ENCODE measurements at regions not wholly inside any gene's neighbourhood (a gene's known extent, or its start where the extent isn't known, plus 50 kb on each side); places are given as distances from the start of the nearest gene placed in this dataset.
A peak's percentile ranks its signal among the peaks of the same experiment; 100 is the strongest.
"Not testable (repeated sequence)": the region's sequence is repeated elsewhere in the genome, so short reads cannot be mapped to it uniquely, and the experiment has no call there.

GRCh38 chr1:149708192-149708853 is 74.2 kb upstream of the FCGR1A start:
- not testable (repeated sequence) for H3K4me1 ChIP-seq (ENCODE audit: low read length); H3K9me3 ChIP-seq (replicated peaks; ENCODE audit: insufficient read depth, low read length); H3K4me3 ChIP-seq (ENCODE audit: low read length); H2AFZ ChIP-seq (ENCODE audit: low read length); H4K20me1 ChIP-seq (ENCODE audit: insufficient read depth, low read length); H3K4me2 ChIP-seq (ENCODE audit: low read depth, low read length); H3K27ac ChIP-seq (ENCODE audit: low read length); H3K27me3 ChIP-seq (replicated peaks; ENCODE audit: insufficient read depth, low read length); H3K9me2 ChIP-seq (replicated peaks; ENCODE audit: insufficient read depth, low read length); H3K79me2 ChIP-seq (ENCODE audit: low read length); H3F3A ChIP-seq (ENCODE audit: insufficient read depth, low read length); H3K36me3 ChIP-seq (replicated peaks; ENCODE audit: insufficient read depth, low read length); H3K9ac ChIP-seq (ENCODE audit: low read length)
- DNase-seq: peak; percentile 57

GRCh38 chr1:149711651-149712050 is 70.8 kb upstream of the FCGR1A start:
- not testable (repeated sequence) for H3K4me2 ChIP-seq (ENCODE audit: low read depth, low read length); H3K4me3 ChIP-seq (ENCODE audit: low read length); H3K4me1 ChIP-seq (ENCODE audit: low read length); H3K79me2 ChIP-seq (ENCODE audit: low read length); H3K27ac ChIP-seq (ENCODE audit: low read length); H3K9ac ChIP-seq (ENCODE audit: low read length); H3K27me3 ChIP-seq (replicated peaks; ENCODE audit: insufficient read depth, low read length); H2AFZ ChIP-seq (ENCODE audit: low read length); H3K9me2 ChIP-seq (replicated peaks; ENCODE audit: insufficient read depth, low read length); H3K36me3 ChIP-seq (replicated peaks; ENCODE audit: insufficient read depth, low read length); H3K9me3 ChIP-seq (replicated peaks; ENCODE audit: insufficient read depth, low read length); DNase-seq; H4K20me1 ChIP-seq (ENCODE audit: insufficient read depth, low read length); H3F3A ChIP-seq (ENCODE audit: insufficient read depth, low read length)

- not testable (repeated sequence) for H3K27ac ChIP-seq (ENCODE audit: low read length); H4K20me1 ChIP-seq (ENCODE audit: insufficient read depth, low read length); H3K9me2 ChIP-seq (replicated peaks; ENCODE audit: insufficient read depth, low read length); H3K36me3 ChIP-seq (replicated peaks; ENCODE audit: insufficient read depth, low read length); H2AFZ ChIP-seq (ENCODE audit: low read length); H3K4me2 ChIP-seq (ENCODE audit: low read depth, low read length); H3K4me3 ChIP-seq (ENCODE audit: low read length); H3K9me3 ChIP-seq (replicated peaks; ENCODE audit: insufficient read depth, low read length); H3F3A ChIP-seq (ENCODE audit: insufficient read depth, low read length); H3K9ac ChIP-seq (ENCODE audit: low read length); H3K4me1 ChIP-seq (ENCODE audit: low read length); H3K79me2 ChIP-seq (ENCODE audit: low read length); H3K27me3 ChIP-seq (replicated peaks; ENCODE audit: insufficient read depth, low read length)
- DNase-seq: peak; percentile 76
Observed at GRCh38 chr1:149712154-149712927, 70.2 kb upstream of the FCGR1A start.

GRCh38 chr1:149713513-149713912 is 69.0 kb upstream of the FCGR1A start:
- not testable (repeated sequence) for H3K4me3 ChIP-seq (ENCODE audit: low read length); H3K27ac ChIP-seq (ENCODE audit: low read length); H3K4me1 ChIP-seq (ENCODE audit: low read length); H3K79me2 ChIP-seq (ENCODE audit: low read length); H2AFZ ChIP-seq (ENCODE audit: low read length); H3K27me3 ChIP-seq (replicated peaks; ENCODE audit: insufficient read depth, low read length); H4K20me1 ChIP-seq (ENCODE audit: insufficient read depth, low read length); H3K4me2 ChIP-seq (ENCODE audit: low read depth, low read length); DNase-seq; H3F3A ChIP-seq (ENCODE audit: insufficient read depth, low read length); H3K9me2 ChIP-seq (replicated peaks; ENCODE audit: insufficient read depth, low read length); H3K36me3 ChIP-seq (replicated peaks; ENCODE audit: insufficient read depth, low read length); H3K9me3 ChIP-seq (replicated peaks; ENCODE audit: insufficient read depth, low read length); H3K9ac ChIP-seq (ENCODE audit: low read length)

GRCh38 chr1:149713952-149714351 is 68.5 kb upstream of the FCGR1A start:
- H3K4me2 ChIP-seq (ENCODE audit: low read depth, low read length); H3K4me3 ChIP-seq (ENCODE audit: low read length); H3K9me2 ChIP-seq (replicated peaks; ENCODE audit: insufficient read depth, low read length); H3K79me2 ChIP-seq (ENCODE audit: low read length); H3K36me3 ChIP-seq (replicated peaks; ENCODE audit: insufficient read depth, low read length); H3F3A ChIP-seq (ENCODE audit: insufficient read depth, low read length); H2AFZ ChIP-seq (ENCODE audit: low read length); H3K4me1 ChIP-seq (ENCODE audit: low read length); H3K27me3 ChIP-seq (replicated peaks; ENCODE audit: insufficient read depth, low read length); DNase-seq; H3K9me3 ChIP-seq (replicated peaks; ENCODE audit: insufficient read depth, low read length); H3K27ac ChIP-seq (ENCODE audit: low read length); H3K9ac ChIP-seq (ENCODE audit: low read length); H4K20me1 ChIP-seq (ENCODE audit: insufficient read depth, low read length): not testable (repeated sequence)

GRCh38 chr1:149724618-149725302 is 57.7 kb upstream of the FCGR1A start:
- not testable (repeated sequence) for H3K27me3 ChIP-seq (replicated peaks; ENCODE audit: insufficient read depth, low read length); H3F3A ChIP-seq (ENCODE audit: insufficient read depth, low read length); H3K9ac ChIP-seq (ENCODE audit: low read length); H3K79me2 ChIP-seq (ENCODE audit: low read length); DNase-seq; H3K4me2 ChIP-seq (ENCODE audit: low read depth, low read length); H3K4me1 ChIP-seq (ENCODE audit: low read length); H3K4me3 ChIP-seq (ENCODE audit: low read length); H3K9me3 ChIP-seq (replicated peaks; ENCODE audit: insufficient read depth, low read length); H2AFZ ChIP-seq (ENCODE audit: low read length); H4K20me1 ChIP-seq (ENCODE audit: insufficient read depth, low read length); H3K36me3 ChIP-seq (replicated peaks; ENCODE audit: insufficient read depth, low read length); H3K27ac ChIP-seq (ENCODE audit: low read length); H3K9me2 ChIP-seq (replicated peaks; ENCODE audit: insufficient read depth, low read length)

GRCh38 chr1:149726688-149727087 is 55.8 kb upstream of the FCGR1A start:
- H3K4me2 ChIP-seq (ENCODE audit: low read depth, low read length): not testable (repeated sequence)

GRCh38 chr1:149728598-149728997 is 53.9 kb upstream of the FCGR1A start:
- DNase-seq; H3K4me1 ChIP-seq (ENCODE audit: low read length); H3K9ac ChIP-seq (ENCODE audit: low read length); H4K20me1 ChIP-seq (ENCODE audit: insufficient read depth, low read length); H3K36me3 ChIP-seq (replicated peaks; ENCODE audit: insufficient read depth, low read length); H3K4me3 ChIP-seq (ENCODE audit: low read length); H2AFZ ChIP-seq (ENCODE audit: low read length); H3K27ac ChIP-seq (ENCODE audit: low read length); H3K9me3 ChIP-seq (replicated peaks; ENCODE audit: insufficient read depth, low read length); H3K27me3 ChIP-seq (replicated peaks; ENCODE audit: insufficient read depth, low read length); H3K4me2 ChIP-seq (ENCODE audit: low read depth, low read length); H3K9me2 ChIP-seq (replicated peaks; ENCODE audit: insufficient read depth, low read length); H3F3A ChIP-seq (ENCODE audit: insufficient read depth, low read length); H3K79me2 ChIP-seq (ENCODE audit: low read length): not testable (repeated sequence)

More at GRCh38 chr1:149726688-149727087, 55.8 kb upstream of the FCGR1A start:
- not testable (repeated sequence) for H3K4me3 ChIP-seq (ENCODE audit: low read length); H3K79me2 ChIP-seq (ENCODE audit: low read length); DNase-seq; H3K9ac ChIP-seq (ENCODE audit: low read length); H4K20me1 ChIP-seq (ENCODE audit: insufficient read depth, low read length); H3K27ac ChIP-seq (ENCODE audit: low read length); H3K36me3 ChIP-seq (replicated peaks; ENCODE audit: insufficient read depth, low read length); H2AFZ ChIP-seq (ENCODE audit: low read length); H3F3A ChIP-seq (ENCODE audit: insufficient read depth, low read length); H3K9me3 ChIP-seq (replicated peaks; ENCODE audit: insufficient read depth, low read length); H3K4me1 ChIP-seq (ENCODE audit: low read length); H3K9me2 ChIP-seq (replicated peaks; ENCODE audit: insufficient read depth, low read length); H3K27me3 ChIP-seq (replicated peaks; ENCODE audit: insufficient read depth, low read length)

Data from MM.1S (cell line).